ENCODE measurements at regions not wholly inside any gene's neighbourhood (a gene's known extent, or its start where the extent isn't known, plus 50 kb on each side); places are given as distances from the start of the nearest gene placed in this dataset.
"Not testable (repeated sequence)": the region's sequence is repeated elsewhere in the genome, so short reads cannot be mapped to it uniquely, and the experiment has no call there.

DNA sequence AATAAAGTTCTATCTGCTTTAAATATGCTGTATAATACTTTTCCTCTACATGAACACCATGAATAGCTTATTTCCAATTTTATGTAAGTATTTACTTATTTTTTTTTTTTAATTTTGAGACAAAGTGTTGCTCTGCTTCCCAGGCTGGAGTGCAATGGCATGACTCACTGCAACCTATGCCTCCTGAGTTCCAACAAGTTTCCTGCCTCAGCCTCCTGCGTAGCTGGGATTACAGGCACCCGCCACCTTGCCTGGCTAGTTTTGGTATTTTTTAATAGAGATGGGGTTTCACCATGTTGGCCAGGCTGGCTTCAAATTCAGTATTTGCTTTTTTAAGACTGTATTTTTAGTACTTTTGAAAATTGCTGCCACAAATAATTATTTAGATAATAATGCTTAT lies 1365.9 kb downstream of the GRIK2 start:
- no peak for DNase-seq
- Histone ChIP-seq H3K27ac (ENCODE audit: low read length) (no peak overlapping the region), H3K4me1 (ENCODE audit: control insufficient read depth, insufficient read depth, low read length) (no peaks in the 10 kb centered on the region)

DNA sequence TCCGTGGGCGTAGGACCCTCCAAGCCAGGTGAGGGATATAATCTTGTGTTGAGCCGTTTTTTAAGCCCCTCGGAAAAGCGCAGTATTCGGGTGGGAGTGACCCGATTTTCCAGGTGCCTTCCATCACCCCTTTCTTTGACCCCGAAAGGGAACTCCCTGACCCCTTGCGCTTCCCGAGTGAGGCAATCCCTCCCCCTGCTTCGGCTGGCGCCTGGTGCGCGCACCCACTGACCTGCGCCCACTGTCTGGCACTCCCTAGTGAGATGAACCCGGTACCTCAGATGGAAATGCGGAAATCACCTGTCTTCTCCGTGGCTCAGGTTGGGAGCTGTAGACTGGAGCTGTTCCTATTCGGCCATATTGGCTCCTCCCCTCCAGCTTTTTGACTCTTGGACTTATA lies 1365.0 kb downstream of the GRIK2 start:
- H3K9me3 ChIP-seq (ENCODE audit: control insufficient read depth, low read depth, low read length); DNase-seq; H3K27ac ChIP-seq (ENCODE audit: low read length); H3K36me3 ChIP-seq (ENCODE audit: control insufficient read depth, insufficient read depth, low read length); H3K4me3 ChIP-seq (ENCODE audit: low read length); H3K27me3 ChIP-seq (ENCODE audit: control insufficient read depth, insufficient read depth, low read length); H3K4me1 ChIP-seq (ENCODE audit: control insufficient read depth, insufficient read depth, low read length): not testable (repeated sequence)
- WGBS (ENCODE audit: insufficient coverage, low lambda C conversion rate), result 100% methylated on average over 4 of the region's 19 CpGs

More for the DNA sequence above, 1365.9 kb downstream of the GRIK2 start:
- Histone ChIP-seq H3K27me3 (ENCODE audit: control insufficient read depth, insufficient read depth, low read length) (no peaks in the 10 kb centered on the region), H3K9me3 (ENCODE audit: control insufficient read depth, low read depth, low read length) (peaks cover 3% of the 10 kb centered on the region), H3K4me3 (ENCODE audit: low read length) (no peak overlapping the region), H3K36me3 (ENCODE audit: control insufficient read depth, insufficient read depth, low read length) (no peaks in the 10 kb centered on the region)
- no CpG with 5 or more reads among the region's 2 CpGs for WGBS (ENCODE audit: insufficient coverage, low lambda C conversion rate)

DNA sequence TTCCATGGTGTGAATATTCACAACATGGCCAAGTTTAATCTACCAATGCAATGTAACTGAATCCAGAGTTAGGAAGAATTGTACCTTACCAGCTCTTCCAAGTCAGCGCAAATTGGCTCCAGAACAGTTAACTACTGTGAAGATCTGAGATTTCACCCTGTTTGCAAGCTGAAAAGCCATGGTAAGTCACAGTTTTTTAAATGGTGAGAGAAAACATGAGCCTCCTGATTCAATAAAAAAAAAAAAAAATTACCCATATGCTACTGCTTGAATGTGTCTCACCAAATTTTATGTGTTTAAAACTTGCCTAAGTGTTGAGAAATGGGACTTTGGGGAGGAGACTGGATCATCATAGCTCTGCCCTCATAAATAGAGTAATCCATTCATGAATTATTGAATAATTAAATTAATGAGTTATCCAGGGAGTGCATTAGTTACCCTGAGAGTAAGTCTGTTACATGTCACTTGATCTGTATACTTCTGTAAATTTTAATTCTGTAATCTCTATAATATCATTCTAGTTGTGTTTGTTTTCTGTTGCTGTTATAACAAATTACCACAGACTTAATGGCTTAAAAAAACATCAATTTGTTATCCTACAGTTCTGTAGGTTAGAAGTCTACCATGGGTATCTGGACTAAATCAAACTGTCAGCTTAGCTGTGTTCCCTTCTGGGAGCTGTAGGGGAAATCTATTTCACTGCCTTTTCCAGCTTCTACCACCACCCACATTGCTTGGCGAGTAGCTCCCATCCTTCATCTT lies 1355.9 kb downstream of the GRIK2 start:
- Histone ChIP-seq H3K4me1 (ENCODE audit: control insufficient read depth, insufficient read depth, low read length) (no peaks in the 10 kb centered on the region), H3K27me3 (ENCODE audit: control insufficient read depth, insufficient read depth, low read length) (no peaks in the 10 kb centered on the region), H3K9me3 (ENCODE audit: control insufficient read depth, low read depth, low read length) (no peaks in the 10 kb centered on the region), H3K27ac (ENCODE audit: low read length) (no peak overlapping the region), H3K36me3 (ENCODE audit: control insufficient read depth, insufficient read depth, low read length) (no peaks in the 10 kb centered on the region), H3K4me3 (ENCODE audit: low read length) (no peak overlapping the region)
- no peak for DNase-seq
- 71% methylated on average over 1 of the region's 2 CpGs for WGBS (ENCODE audit: insufficient coverage, low lambda C conversion rate)

DNA sequence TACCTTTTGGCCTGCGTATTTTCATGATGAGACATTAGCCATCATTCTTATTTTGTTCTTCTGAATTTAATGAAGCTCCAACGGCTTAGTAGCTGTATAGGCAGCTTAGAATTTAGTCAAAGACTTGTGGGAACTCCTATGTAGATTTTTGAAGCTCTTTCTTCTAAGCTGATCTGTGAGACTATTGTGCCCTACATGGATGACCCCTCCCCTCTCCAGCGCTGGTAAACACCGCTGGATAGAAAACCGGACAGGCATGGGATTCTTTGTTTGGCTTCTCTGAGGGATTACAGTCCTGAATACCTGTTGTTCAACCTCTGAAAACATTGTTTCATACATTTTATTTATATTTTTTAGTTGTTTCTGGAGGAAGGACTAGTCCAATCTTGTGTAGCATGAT lies 1353.4 kb downstream of the GRIK2 start:
- H3K27ac ChIP-seq (ENCODE audit: low read length), result no peak overlapping the region
- H3K9me3 ChIP-seq (ENCODE audit: control insufficient read depth, low read depth, low read length), result no peaks in the 10 kb centered on the region
- no peaks in the 10 kb centered on the region for H3K36me3 ChIP-seq (ENCODE audit: control insufficient read depth, insufficient read depth, low read length)
- H3K27me3 ChIP-seq (ENCODE audit: control insufficient read depth, insufficient read depth, low read length), result no peaks in the 10 kb centered on the region
- WGBS (ENCODE audit: insufficient coverage, low lambda C conversion rate), result 57% methylated on average over 1 of the region's 5 CpGs
- H3K4me1 ChIP-seq (ENCODE audit: control insufficient read depth, insufficient read depth, low read length), result no peaks in the 10 kb centered on the region
- no peak for DNase-seq
- H3K4me3 ChIP-seq (ENCODE audit: low read length), result no peak overlapping the region

DNA sequence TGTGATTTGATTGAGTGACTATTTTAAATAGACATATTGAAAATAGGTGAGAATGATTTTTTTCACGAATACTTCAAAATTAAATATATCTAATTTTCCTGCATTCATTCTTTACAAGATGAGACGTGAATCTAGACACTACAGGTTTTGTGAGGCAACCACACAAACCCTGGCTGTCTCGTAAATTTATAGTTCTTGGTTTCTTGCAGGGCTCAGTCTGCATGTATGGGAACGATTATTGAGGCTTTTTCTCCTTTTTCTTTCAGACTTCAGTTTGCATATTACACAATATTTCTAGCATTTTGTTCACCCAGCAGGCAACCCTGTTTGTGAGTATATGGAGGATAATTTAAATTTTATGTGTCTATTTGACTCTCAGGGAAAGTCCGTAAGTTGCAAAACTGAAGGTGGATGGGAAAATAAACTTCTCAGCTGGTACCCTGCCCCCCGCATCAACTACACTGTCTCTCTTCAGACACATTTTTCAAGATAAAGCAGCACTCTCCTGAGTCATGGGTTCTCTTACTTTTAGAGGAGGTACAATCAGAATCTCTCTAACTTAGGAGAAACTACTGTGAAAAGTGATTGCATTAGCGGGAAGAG lies 1349.3 kb downstream of the GRIK2 start:
- H3K27ac ChIP-seq (ENCODE audit: low read length), result no peak overlapping the region
- no peaks in the 10 kb centered on the region for H3K4me1 ChIP-seq (ENCODE audit: control insufficient read depth, insufficient read depth, low read length)
- DNase-seq, result no peak
- no peaks in the 10 kb centered on the region for H3K36me3 ChIP-seq (ENCODE audit: control insufficient read depth, insufficient read depth, low read length)
- H3K9me3 ChIP-seq (ENCODE audit: control insufficient read depth, low read depth, low read length), result no peaks in the 10 kb centered on the region
- no peak overlapping the region for H3K4me3 ChIP-seq (ENCODE audit: low read length)
- WGBS (ENCODE audit: insufficient coverage, low lambda C conversion rate), result 49% methylated on average over 4 of the region's 7 CpGs
- no peaks in the 10 kb centered on the region for H3K27me3 ChIP-seq (ENCODE audit: control insufficient read depth, insufficient read depth, low read length)

DNA sequence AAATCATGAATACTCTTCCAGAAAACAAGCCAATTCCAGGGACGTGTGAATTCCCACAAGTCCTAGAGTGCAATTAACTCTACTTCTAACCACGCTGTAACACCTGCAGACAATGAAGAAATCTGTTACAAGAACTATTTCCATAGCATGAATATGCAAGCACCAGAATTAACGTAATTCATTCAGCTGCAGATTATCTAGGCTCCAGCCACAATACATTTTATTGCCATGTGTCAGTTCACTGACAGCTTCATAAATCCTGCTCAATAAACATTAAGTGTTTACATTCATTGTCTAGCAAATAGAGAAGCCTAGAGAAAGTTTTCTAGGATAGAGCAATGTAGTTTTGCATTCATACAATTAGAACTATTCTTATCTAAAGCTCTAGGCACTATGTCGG lies 1348.5 kb downstream of the GRIK2 start:
- H3K4me3 ChIP-seq (ENCODE audit: low read length), result no peak overlapping the region
- WGBS (ENCODE audit: insufficient coverage, low lambda C conversion rate), result 0% methylated on average over 1 of the region's 4 CpGs
- H3K9me3 ChIP-seq (ENCODE audit: control insufficient read depth, low read depth, low read length), result no peaks in the 10 kb centered on the region
- no peaks in the 10 kb centered on the region for H3K4me1 ChIP-seq (ENCODE audit: control insufficient read depth, insufficient read depth, low read length)
- H3K36me3 ChIP-seq (ENCODE audit: control insufficient read depth, insufficient read depth, low read length), result no peaks in the 10 kb centered on the region
- no peak overlapping the region for H3K27ac ChIP-seq (ENCODE audit: low read length)
- H3K27me3 ChIP-seq (ENCODE audit: control insufficient read depth, insufficient read depth, low read length), result no peaks in the 10 kb centered on the region
- DNase-seq, result no peak

DNA sequence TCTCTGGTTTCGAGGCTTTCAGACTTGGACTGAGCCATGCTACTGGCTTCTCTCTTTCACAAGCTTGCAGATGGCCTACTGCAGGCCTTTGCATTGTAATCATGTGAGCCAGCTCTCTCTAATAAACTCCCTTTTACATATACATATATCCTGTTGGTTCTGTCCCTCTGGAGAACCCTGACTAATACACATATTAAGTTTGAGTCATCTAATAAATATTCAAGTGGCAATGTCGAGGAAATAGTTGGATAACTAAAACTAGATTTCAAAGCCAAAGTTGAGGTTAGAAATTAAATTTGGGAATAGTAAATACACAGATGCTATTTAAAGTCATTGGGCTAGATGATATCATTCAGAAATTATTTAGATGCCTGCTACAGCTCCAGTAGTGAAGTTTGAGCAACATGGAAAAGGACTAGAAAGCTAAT lies 1343.4 kb downstream of the GRIK2 start:
- DNase-seq, result no peak
- no peaks in the 10 kb centered on the region for H3K36me3 ChIP-seq (ENCODE audit: control insufficient read depth, insufficient read depth, low read length)
- WGBS (ENCODE audit: insufficient coverage, low lambda C conversion rate), result 70% methylated on average over 2 of the region's 2 CpGs
- no peaks in the 10 kb centered on the region for H3K9me3 ChIP-seq (ENCODE audit: control insufficient read depth, low read depth, low read length)
- no peak overlapping the region for H3K27ac ChIP-seq (ENCODE audit: low read length)
- H3K27me3 ChIP-seq (ENCODE audit: control insufficient read depth, insufficient read depth, low read length), result no peaks in the 10 kb centered on the region
- H3K4me1 ChIP-seq (ENCODE audit: control insufficient read depth, insufficient read depth, low read length), result no peaks in the 10 kb centered on the region
- no peak overlapping the region for H3K4me3 ChIP-seq (ENCODE audit: low read length)

DNA sequence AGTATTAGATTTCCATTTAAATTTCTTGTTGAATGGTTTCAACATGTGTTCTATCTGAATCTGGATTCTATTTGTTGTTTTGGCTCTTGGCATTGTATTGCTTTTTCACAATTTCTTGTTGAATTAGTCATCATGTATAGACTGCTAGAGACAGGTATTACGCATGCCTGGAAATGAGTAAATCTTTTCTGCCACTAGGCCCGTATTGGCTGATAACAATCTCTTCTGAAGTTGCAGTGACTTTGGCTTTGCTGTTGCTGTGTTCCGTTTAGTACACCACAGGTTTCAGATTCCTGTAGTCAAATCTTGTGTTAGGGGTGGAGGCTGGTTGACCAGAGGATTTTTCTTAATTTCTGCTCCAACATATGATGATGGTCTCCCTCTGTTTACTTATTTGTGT lies 1339.4 kb downstream of the GRIK2 start:
- Histone ChIP-seq H3K27ac (ENCODE audit: low read length) (no peak overlapping the region), H3K4me3 (ENCODE audit: low read length) (no peak overlapping the region), H3K36me3 (ENCODE audit: control insufficient read depth, insufficient read depth, low read length) (no peaks in the 10 kb centered on the region), H3K27me3 (ENCODE audit: control insufficient read depth, insufficient read depth, low read length) (no peaks in the 10 kb centered on the region), H3K4me1 (ENCODE audit: control insufficient read depth, insufficient read depth, low read length) (no peaks in the 10 kb centered on the region), H3K9me3 (ENCODE audit: control insufficient read depth, low read depth, low read length) (no peaks in the 10 kb centered on the region)
- no CpG with 5 or more reads among the region's 3 CpGs for WGBS (ENCODE audit: insufficient coverage, low lambda C conversion rate)
- no peak for DNase-seq

DNA sequence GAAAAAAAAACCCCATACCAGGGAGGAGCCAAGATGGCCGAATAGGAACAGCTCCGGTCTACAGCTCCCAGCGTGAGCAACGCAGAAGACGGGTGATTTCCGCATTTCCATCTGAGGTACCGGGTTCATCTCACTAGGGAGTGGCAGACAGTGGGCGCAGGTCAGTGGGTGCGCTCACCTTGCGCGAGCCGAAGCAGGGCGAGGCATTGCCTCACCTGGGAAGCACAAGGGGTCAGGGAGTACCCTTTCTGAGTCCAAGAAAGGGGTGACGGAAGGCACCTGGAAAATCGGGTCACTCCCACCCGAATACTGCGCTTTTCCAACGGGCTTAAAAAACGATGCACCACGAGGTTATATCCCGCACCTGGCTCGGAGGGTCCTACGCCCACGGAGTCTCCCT lies 1328.6 kb downstream of the GRIK2 start:
- not testable (repeated sequence) for H3K4me1 ChIP-seq (ENCODE audit: control insufficient read depth, insufficient read depth, low read length); H3K27me3 ChIP-seq (ENCODE audit: control insufficient read depth, insufficient read depth, low read length); H3K4me3 ChIP-seq (ENCODE audit: low read length); DNase-seq; H3K9me3 ChIP-seq (ENCODE audit: control insufficient read depth, low read depth, low read length); H3K27ac ChIP-seq (ENCODE audit: low read length); H3K36me3 ChIP-seq (ENCODE audit: control insufficient read depth, insufficient read depth, low read length)
- 80% methylated on average over 1 of the region's 24 CpGs for WGBS (ENCODE audit: insufficient coverage, low lambda C conversion rate)

DNA sequence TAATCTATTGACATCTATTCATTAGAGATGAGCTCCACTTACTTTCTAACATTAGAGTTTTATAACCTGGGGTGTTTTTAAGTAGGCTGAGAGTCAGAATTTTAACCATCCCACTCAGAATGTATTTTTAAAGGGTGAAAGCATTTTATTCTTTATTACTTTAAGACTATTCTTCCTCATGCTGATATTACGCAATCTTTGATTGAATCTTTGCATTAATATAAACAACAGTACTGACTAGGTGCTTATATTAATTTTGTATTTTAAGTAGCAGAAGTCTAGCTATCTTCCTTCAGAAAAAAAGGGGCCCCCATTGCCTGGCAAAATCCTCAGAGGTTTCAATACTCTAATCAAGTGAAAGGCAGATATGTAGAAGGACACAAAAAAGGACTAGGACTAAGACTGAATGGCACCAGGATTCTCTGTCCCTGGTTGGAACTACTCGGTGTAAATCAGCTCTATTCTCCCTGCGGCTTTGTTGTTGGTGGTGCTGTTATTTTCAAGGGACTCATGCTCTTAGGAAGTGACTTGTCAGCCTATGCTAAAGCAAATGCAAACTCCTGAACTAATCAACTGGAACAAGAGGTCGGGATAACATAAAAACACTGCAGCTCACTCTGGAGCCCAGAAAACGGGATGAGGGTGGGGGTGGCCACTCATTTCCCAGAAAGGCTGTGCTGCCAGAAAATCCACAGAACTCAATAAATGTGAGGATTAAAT lies 1324.4 kb downstream of the GRIK2 start:
- DNase-seq, result no peak
- Histone ChIP-seq H3K27ac (ENCODE audit: low read length) (no peak overlapping the region), H3K4me1 (ENCODE audit: control insufficient read depth, insufficient read depth, low read length) (no peaks in the 10 kb centered on the region), H3K4me3 (ENCODE audit: low read length) (no peak overlapping the region), H3K36me3 (ENCODE audit: control insufficient read depth, insufficient read depth, low read length) (no peaks in the 10 kb centered on the region), H3K9me3 (ENCODE audit: control insufficient read depth, low read depth, low read length) (no peaks in the 10 kb centered on the region), H3K27me3 (ENCODE audit: control insufficient read depth, insufficient read depth, low read length) (no peaks in the 10 kb centered on the region)
- no CpG with 5 or more reads among the region's 5 CpGs for WGBS (ENCODE audit: insufficient coverage, low lambda C conversion rate)

All from large intestine (tissue), 3 donors.